Liver (tissue), 8 donors: ENCODE measurements at regions not wholly inside any gene's neighbourhood (a gene's known extent, or its start where the extent isn't known, plus 50 kb on each side); places are given as distances from the start of the nearest gene placed in this dataset.
A peak's percentile ranks its signal among the peaks of the same experiment; 100 is the strongest.

Source experiments
- DNase-seq: peaks from one replicate; pipeline ENCODE4 v3.0.0-alpha.2; 2017; ENCODE audit warnings: low spot score
- H3K27ac ChIP-seq, 2 donors: one replicate each; pipeline ENCODE4 v1.7.0; 2013; ENCODE audit warnings: inconsistent platforms in 2 of 2, low read length in 2 of 2, control low read depth in 1 of 2, low read depth in 1 of 2, mild to moderate bottlenecking in 1 of 2
- H3K27me3 ChIP-seq, 4 donors: one replicate each; pipeline versions ENCODE4 v1.6.1 to v1.7.0; 2013; ENCODE audit warnings: low read length in 3 of 4, inconsistent platforms in 1 of 4, mild to moderate bottlenecking in 1 of 4, moderate library complexity in 1 of 4; ENCODE audit not compliant: control insufficient read depth in 4 of 4, insufficient read depth in 4 of 4
- H3K36me3 ChIP-seq, 4 donors: one replicate each; pipeline versions ENCODE4 v1.6.1 to v1.7.0; 2013; ENCODE audit warnings: low read length in 3 of 4, mild to moderate bottlenecking in 3 of 4, low read depth in 1 of 4, moderate library complexity in 1 of 4; ENCODE audit not compliant: control insufficient read depth in 4 of 4, insufficient read depth in 3 of 4
- H3K4me1 ChIP-seq, 4 donors: one replicate each; pipeline versions ENCODE4 v1.6.1 to v1.7.0; 2013; ENCODE audit warnings: low read length in 3 of 4, mild to moderate bottlenecking in 3 of 4, moderate library complexity in 1 of 4; ENCODE audit not compliant: control insufficient read depth in 4 of 4, insufficient read depth in 4 of 4
- H3K4me3 ChIP-seq, 3 donors: one replicate each; pipeline versions ENCODE4 v1.6.1 to v1.7.0; 2013; ENCODE audit warnings: low read length in 3 of 3, control low read depth in 1 of 3, low read depth in 1 of 3, mild to moderate bottlenecking in 1 of 3
- H3K9ac ChIP-seq, 2 donors: one replicate each; pipeline ENCODE4 v1.7.0; 2013; ENCODE audit warnings: low read length in 2 of 2, mild to moderate bottlenecking in 2 of 2, moderate library complexity in 2 of 2, control low read depth in 1 of 2, low read depth in 1 of 2
- H3K9me3 ChIP-seq, 4 donors: one replicate each; pipeline versions ENCODE4 v1.6.1 to v1.7.0; 2013; ENCODE audit warnings: low read length in 3 of 4; ENCODE audit not compliant: control insufficient read depth in 4 of 4
- EGR1 ChIP-seq, 2 donors: IDR thresholded peaks; 2 replicates each; pipeline ENCODE4 v1.6.1; 2016 to 2018; ENCODE audit warnings: antibody characterized with exemption in 2 of 2, low read depth in 2 of 2
- FOXA1 ChIP-seq: IDR thresholded peaks from 2 replicates; pipeline ENCODE4 v1.6.1; 2016; ENCODE audit warnings: antibody characterized with exemption
- FOXA2 ChIP-seq: IDR thresholded peaks from 2 replicates; pipeline ENCODE4 v1.6.1; 2016; ENCODE audit warnings: antibody characterized with exemption
- GABPA ChIP-seq, 2 donors: IDR thresholded peaks in 1 of 2; conservative IDR thresholded peaks in 1 of 2; 2 replicates each; pipeline ENCODE4 v1.6.1; 2016; ENCODE audit warnings: antibody characterized with exemption in 2 of 2, mild to moderate bottlenecking in 1 of 2, moderate library complexity in 1 of 2
- HNF4A ChIP-seq, 2 donors: conservative IDR thresholded peaks; 2 replicates each; pipeline ENCODE4 v1.6.1; 2016; ENCODE audit warnings: antibody characterized with exemption in 2 of 2, mild to moderate bottlenecking in 2 of 2
- JUND ChIP-seq, 2 donors: IDR thresholded peaks; 2 replicates each; pipeline ENCODE4 v1.6.1; 2016; ENCODE audit warnings: antibody characterized with exemption in 2 of 2
- NR2F2 ChIP-seq: IDR thresholded peaks from 2 replicates; pipeline ENCODE4 v1.6.1; 2016; ENCODE audit warnings: antibody characterized with exemption
- RAD21 ChIP-seq, 2 donors: IDR thresholded peaks; 2 replicates each; pipeline ENCODE4 v1.6.1; 2016; ENCODE audit warnings: antibody characterized with exemption in 2 of 2, mild to moderate bottlenecking in 2 of 2
- RXRA ChIP-seq, 2 donors: IDR thresholded peaks; 2 replicates each; pipeline ENCODE4 v1.6.1; 2017 to 2018; ENCODE audit warnings: antibody characterized with exemption in 2 of 2, mild to moderate bottlenecking in 1 of 2
- SP1 ChIP-seq: IDR thresholded peaks from 2 replicates; pipeline ENCODE4 v1.6.1; 2018; ENCODE audit warnings: antibody characterized with exemption, mild to moderate bottlenecking
- TAF1 ChIP-seq: conservative IDR thresholded peaks from 2 replicates; pipeline ENCODE4 v1.6.1; 2016; ENCODE audit warnings: antibody characterized with exemption, mild to moderate bottlenecking
- YY1 ChIP-seq: IDR thresholded peaks from 2 replicates; pipeline ENCODE4 v1.6.1; 2016; ENCODE audit warnings: antibody characterized with exemption, mild to moderate bottlenecking
- WGBS: extraction: QIAGEN DNeasy Blood & Tissue Kit; methylation state at CpG from one replicate; pipeline ENCODE4 v1.1.7; 2013; 5-methylcytosine and 5-hydroxymethylcytosine counted together
- TF ChIP-seq, protein P1 (sequence below): IDR thresholded peaks from 2 replicates; pipeline ENCODE4 v1.6.1; 2016; ENCODE audit warnings: antibody characterized with exemption
- TF ChIP-seq, protein P2 (sequence below): IDR thresholded peaks from 2 replicates; pipeline ENCODE4 v1.6.1; 2016; ENCODE audit warnings: antibody characterized with exemption
- TF ChIP-seq, protein P3 (sequence below): IDR thresholded peaks from 2 replicates; pipeline ENCODE4 v1.6.1; 2016; ENCODE audit warnings: antibody characterized with exemption
- TF ChIP-seq, protein P4 (sequence below): fragments of 150-350 bp; IDR thresholded peaks from 2 replicates; pipeline ENCODE4 v1.5.1; 2017; ENCODE audit warnings: improper control_type of control experiment, low read depth, low read length; ENCODE audit not compliant: missing input control
- donor health status: healthy.
- donor health status: healthy.
- donor health status: healthy.
- donor health status: healthy.
- donor health status: healthy.

DNA sequence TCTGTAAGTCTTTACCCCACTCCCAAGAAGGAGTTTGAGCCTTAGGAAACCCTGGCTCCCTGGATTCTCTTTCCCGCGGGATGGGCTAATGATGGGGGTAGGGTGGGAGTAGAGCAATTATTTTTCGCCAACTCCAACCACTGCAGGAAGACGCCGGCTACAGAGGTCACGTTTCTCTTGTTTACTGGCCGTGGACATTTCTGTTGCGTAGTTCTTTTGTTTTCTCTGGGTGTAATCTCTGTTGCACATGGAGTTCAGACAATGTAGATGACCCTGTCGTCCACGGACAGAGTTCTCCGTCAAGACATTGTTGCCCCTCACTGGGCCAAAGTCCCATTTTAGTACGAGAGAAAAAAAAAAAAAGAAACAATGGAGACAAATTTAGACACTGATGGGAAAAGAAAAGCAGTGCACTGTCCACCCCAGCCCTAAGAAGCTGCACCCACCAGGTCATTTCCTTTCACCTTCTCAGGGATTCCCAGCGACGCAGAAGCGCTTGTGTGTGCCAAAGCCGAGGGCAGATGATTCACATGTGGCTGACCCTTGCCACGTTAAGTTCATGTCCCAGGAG, 133.9 kb upstream of the ARGLU1 start:
- Histone ChIP-seq H3K9me3 (peaks cover 0 to 2% (median 0%) of the 10 kb centered on the region in 4 donors), H3K4me3 (no peak overlapping the region), H3K27ac (no peak overlapping the region), H3K9ac (no peak overlapping the region), H3K4me1 (no peaks in the 10 kb centered on the region), H3K27me3 (peaks cover 0 to 6% (median 0%) of the 10 kb centered on the region in 4 donors), H3K36me3 (no peaks in the 10 kb centered on the region)
- DNase-seq: no peak
- TF ChIP-seq NR2F2 (peak; percentile 92), EGR1 (IDR thresholded peaks at IDR 0.05; ENCODE audit: low read depth in 2 of 2) (no peak), GABPA (IDR thresholded peaks at IDR 0.05 in 1 of 2, conservative IDR thresholded peaks at IDR 0.05 in 1 of 2) (no peak), HNF4A (conservative IDR thresholded peaks at IDR 0.05) (no peak), YY1 (no peak), RXRA (IDR thresholded peaks at IDR 0.05) (peak; percentile 31), RAD21 (IDR thresholded peaks at IDR 0.05) (peak; percentile 16 to 27), SP1 (peak; percentile 33)
- TF ChIP-seq, protein P1, sequence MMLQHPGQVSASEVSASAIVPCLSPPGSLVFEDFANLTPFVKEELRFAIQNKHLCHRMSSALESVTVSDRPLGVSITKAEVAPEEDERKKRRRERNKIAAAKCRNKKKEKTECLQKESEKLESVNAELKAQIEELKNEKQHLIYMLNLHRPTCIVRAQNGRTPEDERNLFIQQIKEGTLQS: no peak
- WGBS: 48% methylated on average over 17 of the region's 17 CpGs

DNA sequence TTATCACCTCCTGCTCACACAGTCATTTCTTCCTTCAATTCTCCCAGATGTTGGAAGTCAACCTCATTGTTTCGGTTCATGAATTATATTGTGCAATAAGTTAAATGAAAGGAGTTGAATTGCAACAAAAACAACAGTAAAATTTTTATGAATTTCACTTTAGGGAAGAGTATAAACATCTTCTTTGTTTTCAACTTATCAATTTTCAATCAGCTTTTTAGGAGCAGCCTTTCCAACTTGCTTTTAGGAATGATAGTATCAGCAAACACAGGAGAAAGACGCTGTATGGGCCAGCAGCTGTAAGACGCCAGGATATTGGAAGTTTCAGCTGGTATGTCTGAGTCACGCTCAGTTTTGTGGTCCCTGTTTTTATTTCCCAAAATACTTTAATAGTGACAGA, 132.5 kb upstream of the ARGLU1 start:
- Histone ChIP-seq H3K27me3 (peaks cover 0 to 6% (median 3%) of the 10 kb centered on the region in 4 donors), H3K9ac (no peak overlapping the region), H3K36me3 (no peaks in the 10 kb centered on the region), H3K4me1 (no peaks in the 10 kb centered on the region), H3K27ac (no peak overlapping the region), H3K9me3 (peaks cover 0 to 2% (median 0%) of the 10 kb centered on the region in 4 donors), H3K4me3 (no peak overlapping the region)
- TF ChIP-seq JUND (IDR thresholded peaks at IDR 0.05): no peak
- TF ChIP-seq, protein P2, sequence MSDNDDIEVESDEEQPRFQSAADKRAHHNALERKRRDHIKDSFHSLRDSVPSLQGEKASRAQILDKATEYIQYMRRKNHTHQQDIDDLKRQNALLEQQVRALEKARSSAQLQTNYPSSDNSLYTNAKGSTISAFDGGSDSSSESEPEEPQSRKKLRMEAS: no peak
- TF ChIP-seq SP1: no peak
- TF ChIP-seq, protein P1: no peak
- no peak for TF ChIP-seq YY1
- TF ChIP-seq NR2F2: no peak
- TF ChIP-seq HNF4A (conservative IDR thresholded peaks at IDR 0.05): no peak
- no peak for TF ChIP-seq EGR1 (IDR thresholded peaks at IDR 0.05; ENCODE audit: low read depth in 2 of 2)
- TF ChIP-seq TAF1: no peak
- TF ChIP-seq, protein P3, sequence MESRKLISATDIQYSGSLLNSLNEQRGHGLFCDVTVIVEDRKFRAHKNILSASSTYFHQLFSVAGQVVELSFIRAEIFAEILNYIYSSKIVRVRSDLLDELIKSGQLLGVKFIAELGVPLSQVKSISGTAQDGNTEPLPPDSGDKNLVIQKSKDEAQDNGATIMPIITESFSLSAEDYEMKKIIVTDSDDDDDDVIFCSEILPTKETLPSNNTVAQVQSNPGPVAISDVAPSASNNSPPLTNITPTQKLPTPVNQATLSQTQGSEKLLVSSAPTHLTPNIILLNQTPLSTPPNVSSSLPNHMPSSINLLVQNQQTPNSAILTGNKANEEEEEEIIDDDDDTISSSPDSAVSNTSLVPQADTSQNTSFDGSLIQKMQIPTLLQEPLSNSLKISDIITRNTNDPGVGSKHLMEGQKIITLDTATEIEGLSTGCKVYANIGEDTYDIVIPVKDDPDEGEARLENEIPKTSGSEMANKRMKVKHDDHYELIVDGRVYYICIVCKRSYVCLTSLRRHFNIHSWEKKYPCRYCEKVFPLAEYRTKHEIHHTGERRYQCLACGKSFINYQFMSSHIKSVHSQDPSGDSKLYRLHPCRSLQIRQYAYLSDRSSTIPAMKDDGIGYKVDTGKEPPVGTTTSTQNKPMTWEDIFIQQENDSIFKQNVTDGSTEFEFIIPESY: no peak
- DNase-seq: no peak
- 50% methylated on average over 4 of the region's 4 CpGs for WGBS

DNA sequence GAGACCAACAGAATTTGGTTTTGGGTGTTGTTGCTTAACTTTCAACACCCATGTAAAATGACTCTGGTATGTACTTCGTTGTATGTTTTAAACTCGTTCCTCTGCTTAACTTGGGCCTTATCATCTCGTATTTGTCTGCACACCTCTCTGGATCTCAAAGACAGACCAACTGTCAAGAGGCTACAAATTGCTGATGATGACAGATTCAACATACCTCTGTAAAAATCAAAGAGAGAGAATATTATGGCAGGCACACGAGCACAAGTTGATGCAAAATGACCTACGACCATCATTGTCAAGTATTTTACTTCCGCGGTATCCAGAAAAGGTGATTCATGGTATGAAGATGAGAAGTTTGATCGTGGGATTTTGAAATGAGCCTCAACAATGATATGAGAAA, 132.1 kb upstream of the ARGLU1 start:
- Histone ChIP-seq H3K27ac (no peak overlapping the region), H3K4me3 (no peak overlapping the region), H3K9ac (no peak overlapping the region), H3K9me3 (no peaks in the 10 kb centered on the region), H3K27me3 (peaks cover 0 to 6% (median 3%) of the 10 kb centered on the region in 4 donors), H3K4me1 (no peaks in the 10 kb centered on the region), H3K36me3 (no peaks in the 10 kb centered on the region)
- WGBS: 74% methylated on average over 8 of the region's 8 CpGs
- no peak for DNase-seq
- TF ChIP-seq FOXA1 (no peak), NR2F2 (no peak), TAF1 (no peak), RAD21 (IDR thresholded peaks at IDR 0.05) (no peak), FOXA2 (no peak), GABPA (IDR thresholded peaks at IDR 0.05 in 1 of 2, conservative IDR thresholded peaks at IDR 0.05 in 1 of 2) (no peak), HNF4A (conservative IDR thresholded peaks at IDR 0.05) (no peak), RXRA (IDR thresholded peaks at IDR 0.05) (no peak), EGR1 (IDR thresholded peaks at IDR 0.05; ENCODE audit: low read depth in 2 of 2) (no peak), SP1 (no peak)
- TF ChIP-seq, protein P4, sequence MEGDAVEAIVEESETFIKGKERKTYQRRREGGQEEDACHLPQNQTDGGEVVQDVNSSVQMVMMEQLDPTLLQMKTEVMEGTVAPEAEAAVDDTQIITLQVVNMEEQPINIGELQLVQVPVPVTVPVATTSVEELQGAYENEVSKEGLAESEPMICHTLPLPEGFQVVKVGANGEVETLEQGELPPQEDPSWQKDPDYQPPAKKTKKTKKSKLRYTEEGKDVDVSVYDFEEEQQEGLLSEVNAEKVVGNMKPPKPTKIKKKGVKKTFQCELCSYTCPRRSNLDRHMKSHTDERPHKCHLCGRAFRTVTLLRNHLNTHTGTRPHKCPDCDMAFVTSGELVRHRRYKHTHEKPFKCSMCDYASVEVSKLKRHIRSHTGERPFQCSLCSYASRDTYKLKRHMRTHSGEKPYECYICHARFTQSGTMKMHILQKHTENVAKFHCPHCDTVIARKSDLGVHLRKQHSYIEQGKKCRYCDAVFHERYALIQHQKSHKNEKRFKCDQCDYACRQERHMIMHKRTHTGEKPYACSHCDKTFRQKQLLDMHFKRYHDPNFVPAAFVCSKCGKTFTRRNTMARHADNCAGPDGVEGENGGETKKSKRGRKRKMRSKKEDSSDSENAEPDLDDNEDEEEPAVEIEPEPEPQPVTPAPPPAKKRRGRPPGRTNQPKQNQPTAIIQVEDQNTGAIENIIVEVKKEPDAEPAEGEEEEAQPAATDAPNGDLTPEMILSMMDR: no peak
- TF ChIP-seq, protein P2: no peak
- TF ChIP-seq, protein P1: no peak
- TF ChIP-seq, protein P3: no peak
